Fibroblast of lung (primary cell): ENCODE measurements at regions not wholly inside any gene's neighbourhood (a gene's known extent, or its start where the extent isn't known, plus 50 kb on each side); places are given as distances from the start of the nearest gene placed in this dataset.

Source experiments
- DNase-seq, 2 donors: peaks; one replicate each; pipeline versions ENCODE4 v3.0.0 to v3.0.0-alpha.2; 2010; ENCODE audit warnings: low read depth in 2 of 2
- H2AFZ ChIP-seq: 2 replicates; pipeline ENCODE4 v1.5.1; 2012; ENCODE audit warnings: low read length, control low read depth, inconsistent platforms
- H3K27ac ChIP-seq: 2 replicates; pipeline ENCODE4 v1.5.1; 2011; ENCODE audit warnings: low read length, control low read depth; ENCODE audit not compliant: insufficient read depth
- H3K27me3 ChIP-seq: 2 replicates; pipeline ENCODE4 v1.5.1; 2011; ENCODE audit warnings: mild to moderate bottlenecking, low read length; ENCODE audit not compliant: control insufficient read depth, insufficient read depth
- H3K36me3 ChIP-seq: 2 replicates; pipeline ENCODE4 v1.5.1; 2011; ENCODE audit warnings: low read length; ENCODE audit not compliant: control insufficient read depth, insufficient read depth
- H3K4me1 ChIP-seq: 2 replicates; pipeline ENCODE4 v1.5.1; 2011; ENCODE audit warnings: low read length; ENCODE audit not compliant: control insufficient read depth, insufficient read depth; ENCODE audit errors: extremely low read depth
- H3K4me2 ChIP-seq: 2 replicates; pipeline ENCODE4 v1.5.1; 2011; ENCODE audit warnings: low read length, control low read depth; ENCODE audit not compliant: insufficient read depth; ENCODE audit errors: extremely low read depth
- H3K4me3 ChIP-seq, 4 experiments: fragments of 200-600 bp in 1 of 4; sonication (generic) in 1 of 4; replicated peaks in 1 of 4; 2 replicates each; pipeline ENCODE4 v1.5.1; 2011 to 2016; ENCODE audit warnings: low read length in 4 of 4, low read depth in 3 of 4, mild to moderate bottlenecking in 3 of 4, control low read depth in 2 of 4, inconsistent platforms in 1 of 4, mixed read lengths in 1 of 4; ENCODE audit not compliant: insufficient read depth in 1 of 4; ENCODE audit errors: control extremely low read depth in 1 of 4
- H3K79me2 ChIP-seq: 2 replicates; pipeline ENCODE4 v1.5.1; 2012; ENCODE audit warnings: mild to moderate bottlenecking, low read length, inconsistent platforms; ENCODE audit not compliant: control insufficient read depth, insufficient read depth
- H3K9ac ChIP-seq: 2 replicates; pipeline ENCODE4 v1.5.1; 2011; ENCODE audit warnings: mild to moderate bottlenecking, low read length, control low read depth; ENCODE audit not compliant: insufficient read depth
- H3K9me3 ChIP-seq: 2 replicates; pipeline ENCODE4 v1.5.1; 2012; ENCODE audit warnings: low read depth, low read length; ENCODE audit not compliant: control insufficient read depth, insufficient read depth
- H4K20me1 ChIP-seq: 2 replicates; pipeline ENCODE4 v1.5.1; 2011; ENCODE audit warnings: low read length; ENCODE audit not compliant: control insufficient read depth, insufficient read depth; ENCODE audit errors: extremely low read depth
- CTCF ChIP-seq, 2 donors: IDR thresholded peaks in 1 of 2; conservative IDR thresholded peaks in 1 of 2; 1 replicate in 1 of 2; 2 replicates in 1 of 2; pipeline ENCODE4 v1.5.1; 2011 to 2012; ENCODE audit warnings: low read length in 2 of 2, control low read depth in 1 of 2, inconsistent platforms in 1 of 2, low read depth in 1 of 2, mild to moderate bottlenecking in 1 of 2
- EZH2 ChIP-seq: IDR thresholded peaks from 2 replicates; pipeline ENCODE4 v1.5.1; 2012; ENCODE audit warnings: low read length, control low read depth, mild to moderate bottlenecking; ENCODE audit errors: missing control alignments

GRCh38 chr1:187313115-187313514 lies 484.4 kb downstream of the PLA2G4A start:
- Histone ChIP-seq H2AFZ (no peak overlapping the region), H4K20me1 (no peaks in the 10 kb centered on the region), H3K27me3 (no peaks in the 10 kb centered on the region), H3K9ac (no peak overlapping the region), H3K4me2 (no peak overlapping the region), H3K4me3 (no peak overlapping the region), H3K79me2 (no peaks in the 10 kb centered on the region), H3K4me1 (no peaks in the 10 kb centered on the region), H3K27ac (no peak overlapping the region), H3K36me3 (no peaks in the 10 kb centered on the region), H3K9me3 (no peaks in the 10 kb centered on the region)
- TF ChIP-seq EZH2 (no peak), CTCF (conservative IDR thresholded peaks at IDR 0.05 in 1 of 2, IDR thresholded peaks at IDR 0.05 in 1 of 2; ENCODE audit: low read depth in 1 of 2, low read length in 2 of 2) (no peak)
- DNase-seq: peak in 1 of 2 donors; percentile 7

DNA sequence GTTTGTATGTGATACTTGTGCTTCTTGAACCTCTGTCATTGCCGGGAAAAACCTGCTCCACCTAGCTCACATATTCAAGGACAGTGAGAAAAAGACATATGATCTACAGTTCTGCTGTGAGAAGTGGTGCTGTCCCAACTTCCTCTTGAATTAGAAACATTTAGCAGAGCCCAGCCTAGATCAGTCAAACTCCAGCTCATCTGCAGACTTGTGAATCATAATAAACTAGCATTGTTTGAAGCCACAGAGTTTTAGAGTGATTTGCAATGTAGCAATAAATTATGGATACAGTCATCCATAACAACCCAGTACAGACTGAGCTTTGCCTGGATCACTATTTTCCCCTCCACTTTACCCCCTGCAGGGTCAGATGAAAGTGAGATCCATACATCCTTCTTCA lies 497.8 kb downstream of the PLA2G4A start:
- H4K20me1 ChIP-seq: no peaks in the 10 kb centered on the region
- no peak for DNase-seq
- H3K27me3 ChIP-seq: no peaks in the 10 kb centered on the region
- no peaks in the 10 kb centered on the region for H3K9me3 ChIP-seq
- no peak overlapping the region for H2AFZ ChIP-seq
- no peaks in the 10 kb centered on the region for H3K79me2 ChIP-seq
- no peak overlapping the region for H3K27ac ChIP-seq
- no peaks in the 10 kb centered on the region for H3K36me3 ChIP-seq
- H3K4me2 ChIP-seq: no peak overlapping the region
- no peak overlapping the region for H3K4me3 ChIP-seq
- H3K4me1 ChIP-seq: no peaks in the 10 kb centered on the region
- H3K9ac ChIP-seq: no peak overlapping the region
- TF ChIP-seq CTCF (conservative IDR thresholded peaks at IDR 0.05 in 1 of 2, IDR thresholded peaks at IDR 0.05 in 1 of 2; ENCODE audit: low read depth in 1 of 2, low read length in 2 of 2) (no peak), EZH2 (no peak)

DNA sequence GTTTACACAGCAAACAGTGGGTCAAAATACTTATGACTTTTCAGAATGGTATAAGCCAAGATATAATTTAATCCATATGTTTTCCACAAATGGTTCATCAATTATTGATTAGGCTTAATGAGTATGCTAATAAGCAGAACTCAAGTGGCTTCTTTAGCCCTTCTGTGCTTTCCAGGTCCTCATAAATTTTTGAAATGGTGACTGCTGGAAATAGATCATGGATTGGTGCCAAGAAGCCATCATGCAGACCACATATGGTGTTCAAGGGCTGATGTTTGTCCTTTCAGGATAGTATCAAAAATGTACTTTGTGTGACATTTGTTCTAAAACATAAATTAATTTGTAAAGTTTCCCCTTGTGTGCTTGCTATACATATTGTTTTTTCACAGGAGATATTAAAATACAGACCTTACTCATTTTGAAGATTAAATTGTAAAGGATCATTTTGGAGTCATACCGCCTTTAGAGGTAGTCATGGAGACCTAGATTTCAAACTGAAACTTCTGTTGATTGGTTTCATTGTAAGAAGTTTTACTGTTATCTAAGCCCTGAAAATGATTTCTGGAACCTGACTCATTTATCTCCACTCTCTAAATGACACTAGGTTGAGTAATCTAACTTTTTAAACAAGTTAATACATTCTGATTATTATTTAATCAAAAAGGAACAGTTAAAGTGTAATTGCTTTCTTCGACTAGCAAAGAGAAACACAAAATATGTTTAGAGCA lies 507.9 kb downstream of the PLA2G4A start:
- no peak overlapping the region for H3K4me2 ChIP-seq
- H3K36me3 ChIP-seq: no peaks in the 10 kb centered on the region
- H2AFZ ChIP-seq: no peak overlapping the region
- H4K20me1 ChIP-seq: no peaks in the 10 kb centered on the region
- no peak overlapping the region for H3K27ac ChIP-seq
- no peak for DNase-seq
- H3K27me3 ChIP-seq: no peaks in the 10 kb centered on the region
- H3K9ac ChIP-seq: no peak overlapping the region
- H3K4me3 ChIP-seq: no peak overlapping the region
- H3K9me3 ChIP-seq: no peaks in the 10 kb centered on the region
- H3K4me1 ChIP-seq: no peaks in the 10 kb centered on the region
- H3K79me2 ChIP-seq: no peaks in the 10 kb centered on the region
- TF ChIP-seq CTCF (conservative IDR thresholded peaks at IDR 0.05 in 1 of 2, IDR thresholded peaks at IDR 0.05 in 1 of 2; ENCODE audit: low read depth in 1 of 2, low read length in 2 of 2) (no peak), EZH2 (no peak)
